Urothelium cell line (cell line): ENCODE measurements at regions not wholly inside any gene's neighbourhood (a gene's known extent, or its start where the extent isn't known, plus 50 kb on each side); places are given as distances from the start of the nearest gene placed in this dataset.
A peak's percentile ranks its signal among the peaks of the same experiment; 100 is the strongest.

ENCODE experiments used
- DNase-seq: peaks from one replicate; pipeline ENCODE4 v3.0.0; 2011; ENCODE audit warnings: low spot score, mixed read lengths
- FAIRE-seq: peaks from 2 replicates; lab custom pipeline; 2011; peaks lifted over from hg19 to GRCh38; lab: Jason Lieb, UNC

DNA sequence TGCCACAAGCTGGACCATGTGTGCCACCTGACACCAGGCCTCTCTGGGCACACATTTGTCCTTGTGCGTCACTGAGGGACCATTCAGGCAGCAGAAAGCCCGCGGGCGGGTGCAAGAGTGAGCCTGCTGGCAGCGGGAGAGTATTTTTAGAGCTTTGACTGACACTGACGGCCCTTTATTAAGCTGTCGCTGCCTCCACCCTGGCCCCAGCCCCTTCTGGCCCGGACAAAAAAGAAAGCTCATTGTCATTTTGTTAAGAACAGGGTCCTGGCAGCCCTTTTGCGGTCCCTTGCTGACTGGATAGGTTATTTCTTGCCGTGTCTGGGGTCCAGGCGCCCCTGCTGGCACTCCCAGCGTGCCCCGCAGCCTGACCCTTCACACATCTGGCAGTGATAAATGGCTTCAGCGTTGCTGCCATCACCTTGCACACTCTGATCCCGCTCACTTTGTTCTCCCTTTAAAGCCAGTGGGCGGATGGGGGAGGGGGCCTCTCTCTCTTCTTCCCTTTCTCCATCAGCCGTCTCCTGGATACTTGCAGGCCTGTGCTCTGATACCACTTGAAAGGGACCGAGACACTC, 78.4 kb upstream of the NKD1 start:
- no peak for DNase-seq
- no peak for FAIRE-seq

DNA sequence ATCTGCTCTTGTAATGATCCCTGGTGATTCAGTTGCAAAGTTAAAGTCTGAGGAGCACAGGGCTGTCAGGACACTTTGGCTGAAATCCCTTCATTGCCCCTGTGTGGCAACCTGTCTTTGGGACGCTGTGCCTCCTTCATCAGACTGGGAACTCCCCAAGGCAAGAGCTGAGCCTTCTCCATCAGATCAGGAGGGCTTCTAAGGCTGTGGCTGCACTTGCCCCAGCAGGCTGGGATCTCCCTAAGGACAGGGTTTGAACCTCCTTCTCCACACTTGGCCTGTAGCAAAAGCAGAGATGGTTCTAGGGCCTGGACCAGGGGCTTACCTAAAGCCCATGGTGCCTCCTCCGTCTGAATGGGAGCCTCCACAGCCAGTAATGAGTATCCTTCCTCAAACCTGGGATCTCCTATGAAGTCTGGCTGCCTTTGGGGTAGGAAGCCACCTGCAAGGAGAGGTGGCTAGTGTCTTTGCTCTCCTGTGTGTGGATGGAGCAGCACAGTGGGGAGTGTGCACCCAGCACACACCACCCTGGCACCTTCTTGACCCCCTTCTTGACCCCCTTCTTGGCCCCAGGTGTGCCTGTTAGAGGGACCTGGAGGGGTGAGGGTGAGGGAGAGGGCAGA, 79.0 kb upstream of the NKD1 start:
- FAIRE-seq = no peak
- DNase-seq = no peak

DNA sequence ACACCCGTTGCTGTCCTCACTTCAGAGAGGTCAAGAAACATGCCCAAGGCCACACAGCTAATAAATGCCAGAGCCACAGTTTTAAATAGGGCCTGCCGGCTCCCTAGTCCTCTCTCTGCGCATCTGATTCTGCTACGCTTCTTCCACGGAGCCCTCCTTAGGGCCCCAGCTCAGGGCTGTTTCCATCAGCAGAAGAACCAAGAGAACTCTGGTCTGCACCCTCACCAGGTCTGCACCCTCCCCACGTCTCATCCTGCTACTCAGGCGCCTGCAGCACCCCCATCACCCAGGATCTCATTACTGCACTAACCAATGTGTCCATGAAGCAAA, 79.5 kb upstream of the NKD1 start:
- DNase-seq = no peak
- no peak for FAIRE-seq

DNA sequence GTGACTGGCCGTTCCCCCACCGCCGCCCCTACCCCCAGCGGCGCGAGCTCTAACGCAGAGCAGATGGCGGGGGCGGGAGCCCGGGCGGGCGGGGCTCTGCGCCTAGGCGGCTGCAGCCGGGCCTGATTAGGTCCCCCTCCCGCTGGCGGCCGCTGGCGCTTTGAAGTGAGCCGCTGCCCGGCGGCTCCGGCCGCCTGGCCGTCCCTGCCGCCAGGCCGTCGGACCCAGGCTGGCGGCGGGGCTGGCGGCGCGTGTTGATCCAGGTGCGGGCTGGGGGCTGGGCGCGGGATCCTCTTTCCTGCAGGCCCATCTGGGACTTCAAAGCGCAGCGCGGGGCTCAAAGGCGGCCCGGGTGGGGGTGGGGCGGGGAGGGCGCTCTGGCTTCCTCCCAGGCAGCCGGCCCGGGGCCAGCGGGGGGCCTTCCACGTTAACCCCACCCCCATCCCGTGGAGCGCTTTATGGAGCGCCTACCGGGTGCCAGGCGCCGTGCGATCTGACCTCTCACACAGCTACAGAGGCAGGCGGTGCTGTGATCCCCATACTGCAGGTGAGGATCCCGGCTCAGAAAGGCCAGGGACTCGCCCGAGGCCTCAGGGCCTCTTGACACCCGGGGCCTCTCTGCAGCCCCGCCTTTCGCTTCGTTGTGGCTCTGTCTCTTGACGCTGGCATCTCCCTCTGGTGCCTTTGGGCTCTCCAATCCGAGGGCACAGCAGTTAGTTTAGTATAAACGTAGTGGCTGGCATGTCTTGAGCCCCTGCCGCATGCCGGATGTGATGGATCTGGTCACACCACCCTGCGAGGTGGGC, 80.0 kb upstream of the NKD1 start:
- peak; percentile 64 for DNase-seq
- peak; percentile 80 for FAIRE-seq

DNA sequence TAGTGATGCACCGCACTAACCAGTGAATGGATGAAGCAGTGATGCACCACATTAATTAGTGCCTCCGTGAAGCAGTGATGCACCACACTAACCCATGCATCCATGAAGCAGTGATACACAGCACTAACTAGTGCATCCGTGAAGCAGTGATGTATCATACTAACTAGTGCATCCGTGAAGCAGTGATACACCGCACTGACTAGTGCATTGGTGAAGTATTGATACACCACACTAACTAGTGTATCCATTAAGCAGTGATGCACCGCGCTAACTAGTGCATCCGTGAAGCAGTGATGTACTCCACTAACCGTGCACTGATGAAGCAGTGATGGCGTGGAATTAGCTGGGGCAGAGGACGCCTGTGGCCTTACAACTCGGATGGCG, 80.6 kb upstream of the NKD1 start:
- FAIRE-seq = peak; percentile 87

DNA sequence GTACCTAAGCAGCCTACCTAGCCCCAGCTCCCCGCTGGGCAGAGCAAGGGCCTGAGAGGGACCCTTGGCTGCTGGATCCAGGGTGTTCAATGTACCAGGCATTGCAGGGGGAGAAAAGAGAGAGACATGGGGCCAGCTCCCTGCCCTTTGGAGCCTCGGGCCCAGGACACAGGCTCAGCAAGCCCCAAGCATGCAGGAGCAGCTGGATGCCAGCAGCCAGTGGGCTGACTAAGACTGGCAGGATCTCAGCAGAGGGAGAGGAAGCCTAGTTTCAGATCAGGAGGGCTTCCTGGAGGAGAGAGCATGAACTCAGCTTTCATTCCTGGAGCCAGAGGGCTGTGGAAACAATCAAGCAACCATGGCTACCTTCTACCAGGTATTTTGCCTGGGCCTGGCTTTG, 82.0 kb upstream of the NKD1 start:
- no peak for FAIRE-seq

More for the DNA sequence above, 80.6 kb upstream of the NKD1 start:
- no peak for DNase-seq

DNA sequence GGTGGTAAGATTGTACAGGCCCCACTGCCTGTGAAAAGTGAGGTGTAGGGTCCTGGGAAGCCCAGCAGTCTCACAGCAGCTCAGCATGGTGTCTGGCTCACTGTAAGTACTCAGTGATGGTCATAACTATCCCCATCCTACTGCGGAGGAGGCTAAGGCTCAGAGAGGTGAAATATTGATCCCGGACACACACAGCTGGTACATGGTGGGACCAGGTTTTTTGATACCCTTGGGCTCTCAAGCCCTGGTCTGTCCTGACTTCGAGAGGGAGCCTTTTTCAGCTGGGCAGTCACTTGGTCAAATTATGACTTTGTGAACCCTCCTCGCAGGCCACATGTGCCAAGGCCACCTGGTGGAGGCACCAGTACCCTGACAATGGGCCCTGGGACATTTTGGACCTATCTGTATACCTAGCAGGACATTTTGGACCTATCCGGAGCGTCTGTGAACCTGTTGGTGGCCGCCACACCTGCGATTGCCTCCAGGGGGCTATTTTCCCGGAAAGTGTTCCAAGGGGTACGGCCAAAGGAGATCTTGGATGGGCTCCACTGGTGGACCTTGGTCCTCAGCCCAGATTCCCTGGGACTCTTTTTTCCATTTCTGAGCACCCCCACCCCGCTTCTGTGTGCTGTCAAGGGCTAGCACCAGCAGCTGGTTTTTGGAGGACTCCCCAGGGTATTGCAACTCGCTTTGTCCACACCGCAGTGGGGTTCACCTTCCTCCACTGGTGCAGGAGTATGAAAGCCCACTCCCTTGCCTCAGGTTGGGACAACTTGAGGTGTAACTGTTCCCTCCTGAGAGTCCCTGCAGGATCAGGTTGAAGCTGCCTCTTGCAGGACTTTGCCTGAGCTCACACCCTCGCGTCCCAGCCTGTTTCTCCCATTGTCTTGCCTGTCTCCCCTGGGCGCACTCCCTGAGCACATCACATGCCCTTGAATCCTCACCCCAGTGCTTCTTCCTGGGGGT, 83.6 kb upstream of the NKD1 start:
- DNase-seq (no peak), FAIRE-seq (no peak)

More for the DNA sequence above, 82.0 kb upstream of the NKD1 start:
- no peak for DNase-seq

DNA sequence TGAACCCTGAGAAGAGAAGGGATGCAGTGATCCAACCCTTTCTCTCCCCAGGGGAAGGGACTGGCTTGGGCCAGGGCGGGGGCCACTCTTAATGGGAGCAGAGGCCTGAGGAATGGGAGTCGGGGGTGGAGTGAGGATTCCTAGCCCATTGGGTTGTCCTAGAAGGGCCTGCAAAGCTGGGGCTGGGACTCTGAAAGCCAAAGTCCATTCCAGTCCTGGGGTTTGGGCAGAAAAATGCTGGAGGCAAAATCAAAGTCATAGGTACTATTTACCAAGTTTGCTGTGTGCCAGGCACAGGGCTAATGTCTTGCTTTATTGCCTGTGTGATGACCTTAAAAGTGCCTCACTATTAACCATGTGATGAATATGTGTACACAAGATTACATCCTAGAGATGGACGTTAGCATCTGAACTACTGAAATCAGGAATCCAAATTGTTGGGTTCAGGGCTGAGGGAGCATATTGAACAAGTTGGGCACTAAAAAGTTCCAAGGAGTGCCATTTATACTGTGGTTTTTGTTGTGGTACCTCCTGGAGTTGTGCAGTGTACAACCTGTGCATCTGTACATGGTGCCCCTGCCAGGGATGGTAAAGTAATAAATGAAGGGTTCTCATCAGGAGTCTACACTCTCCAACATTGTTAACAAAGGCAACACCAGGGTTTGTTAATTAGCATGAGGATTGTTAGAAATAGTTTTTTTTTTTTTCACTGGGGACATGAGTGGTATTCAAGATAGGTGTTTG, 84.4 kb upstream of the NKD1 start:
- FAIRE-seq (no peak), DNase-seq (no peak)

DNA sequence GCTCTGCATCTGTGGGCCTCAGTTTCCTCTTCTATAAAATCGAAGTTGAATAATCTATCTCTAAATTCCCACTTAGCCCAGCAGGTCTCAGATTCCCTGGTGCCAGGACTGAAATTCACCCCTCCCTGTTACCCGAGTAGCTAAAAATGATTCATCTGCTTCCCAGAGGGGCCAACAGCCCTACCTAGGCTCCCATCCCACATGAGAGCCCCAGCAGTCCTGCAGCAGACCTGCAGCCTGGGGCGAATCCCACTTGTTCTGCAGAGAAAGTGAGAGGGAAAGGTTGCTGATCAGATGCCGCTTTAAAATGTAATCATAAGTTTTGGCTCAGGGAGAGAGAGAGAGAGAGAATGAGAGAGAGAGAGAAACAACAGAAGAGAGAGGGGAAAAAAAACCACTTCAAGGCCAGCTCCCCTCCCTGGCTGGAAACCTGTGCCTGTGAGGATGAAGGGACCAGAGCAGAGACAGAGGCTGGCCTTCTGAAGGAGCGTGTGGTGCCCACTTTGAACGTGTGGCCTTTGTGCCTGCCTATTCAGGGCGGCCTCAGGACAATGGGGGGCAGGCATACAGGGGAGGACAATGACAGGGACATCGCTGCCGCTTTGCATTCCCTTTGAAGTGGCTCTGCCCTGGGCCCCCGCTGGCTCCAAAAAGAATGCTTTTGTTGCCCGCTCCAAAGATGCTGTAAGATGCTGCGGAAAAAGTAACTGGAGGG, 85.2 kb upstream of the NKD1 start:
- no peak for FAIRE-seq

DNA sequence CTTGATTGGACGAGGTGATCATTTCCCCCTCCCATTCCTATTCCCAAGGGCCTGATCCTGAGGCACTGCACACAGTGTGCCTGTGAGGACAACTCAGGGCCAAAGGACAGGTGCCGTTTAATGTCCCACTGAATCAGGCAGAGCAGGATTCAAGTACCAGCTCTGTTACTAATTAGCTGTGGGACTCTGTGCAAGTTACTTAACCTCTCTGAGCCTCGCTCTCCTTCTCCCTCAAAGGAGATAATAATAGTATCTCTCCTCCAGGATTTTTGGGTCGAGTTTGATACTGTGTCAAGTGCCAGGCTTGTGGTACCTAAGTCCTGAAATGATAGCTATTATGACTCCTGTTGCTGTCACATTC, 86.8 kb upstream of the NKD1 start:
- no peak for FAIRE-seq
- DNase-seq = no peak

More for the DNA sequence above, 85.2 kb upstream of the NKD1 start:
- no peak for DNase-seq

DNA sequence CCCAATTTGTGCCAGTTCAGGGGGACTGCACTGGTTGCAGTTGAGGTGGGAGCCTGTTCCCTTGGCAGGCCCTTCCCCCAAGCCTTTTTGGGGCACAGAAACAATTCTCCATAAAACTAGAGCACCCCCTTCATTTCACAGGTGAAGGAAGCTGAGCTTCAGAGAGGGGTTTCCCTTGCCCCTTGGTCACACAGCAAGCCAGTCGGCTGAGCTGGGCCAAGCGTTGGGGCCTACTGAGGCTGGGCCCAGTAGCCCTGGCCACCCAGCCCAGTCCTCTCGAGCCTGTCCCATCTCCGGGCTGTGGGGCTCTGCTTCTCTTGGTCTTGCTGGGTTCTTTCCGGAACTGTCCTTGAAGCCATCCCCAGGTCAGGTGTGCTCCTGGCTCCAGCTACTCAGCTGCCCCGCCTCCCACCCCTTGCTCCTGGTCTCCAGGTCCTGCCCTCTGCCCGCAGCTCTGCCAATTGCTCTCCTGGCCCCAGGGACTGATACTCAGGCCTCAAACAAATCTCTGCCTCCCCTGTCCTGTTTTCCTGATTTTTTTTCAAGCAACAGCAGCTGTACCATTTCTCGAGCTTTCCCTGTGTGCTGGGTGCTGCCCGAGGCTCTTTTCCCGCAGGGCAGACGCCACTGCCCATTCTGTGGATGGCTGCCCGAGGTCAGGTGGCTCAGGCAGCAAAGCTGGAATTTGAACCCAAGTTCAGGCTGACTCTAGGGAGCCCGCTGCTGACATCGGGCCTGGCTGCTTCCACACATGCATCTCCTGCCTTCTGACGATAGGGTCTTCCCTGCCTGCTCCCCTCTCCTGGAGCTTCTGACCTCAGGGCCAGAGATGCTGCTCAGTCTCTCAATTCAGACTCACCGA, 87.4 kb upstream of the NKD1 start:
- FAIRE-seq = no peak

DNA sequence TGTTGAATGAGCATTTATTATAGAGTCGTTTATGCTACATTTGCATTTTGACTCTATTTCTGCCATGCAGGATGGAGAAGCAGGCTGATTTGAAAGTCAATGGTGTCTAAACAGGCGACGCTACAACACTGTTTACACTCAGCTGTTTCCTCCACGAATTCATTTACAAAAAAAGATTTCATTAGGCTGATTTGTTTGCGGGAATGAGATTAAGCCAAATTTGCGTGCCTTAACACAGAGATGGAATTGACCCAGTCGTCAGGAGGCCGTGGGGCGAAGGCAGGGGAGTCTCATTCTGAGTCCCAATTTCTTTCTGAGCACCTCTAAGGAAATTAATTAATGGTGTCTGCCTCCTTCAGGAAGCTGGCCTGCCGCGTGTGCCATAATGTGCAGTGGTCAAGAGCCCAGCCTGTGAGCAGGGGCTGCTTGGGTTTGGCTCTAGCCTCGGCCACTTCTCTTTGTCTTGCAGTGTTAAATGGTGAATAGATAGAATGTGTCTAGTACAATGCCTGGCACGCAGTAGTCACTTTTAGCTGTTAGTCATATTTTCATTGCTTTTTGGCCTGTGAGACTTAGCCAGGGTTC, 88.6 kb upstream of the NKD1 start:
- FAIRE-seq = no peak
- no peak for DNase-seq

More for the DNA sequence above, 87.4 kb upstream of the NKD1 start:
- DNase-seq = no peak

DNA sequence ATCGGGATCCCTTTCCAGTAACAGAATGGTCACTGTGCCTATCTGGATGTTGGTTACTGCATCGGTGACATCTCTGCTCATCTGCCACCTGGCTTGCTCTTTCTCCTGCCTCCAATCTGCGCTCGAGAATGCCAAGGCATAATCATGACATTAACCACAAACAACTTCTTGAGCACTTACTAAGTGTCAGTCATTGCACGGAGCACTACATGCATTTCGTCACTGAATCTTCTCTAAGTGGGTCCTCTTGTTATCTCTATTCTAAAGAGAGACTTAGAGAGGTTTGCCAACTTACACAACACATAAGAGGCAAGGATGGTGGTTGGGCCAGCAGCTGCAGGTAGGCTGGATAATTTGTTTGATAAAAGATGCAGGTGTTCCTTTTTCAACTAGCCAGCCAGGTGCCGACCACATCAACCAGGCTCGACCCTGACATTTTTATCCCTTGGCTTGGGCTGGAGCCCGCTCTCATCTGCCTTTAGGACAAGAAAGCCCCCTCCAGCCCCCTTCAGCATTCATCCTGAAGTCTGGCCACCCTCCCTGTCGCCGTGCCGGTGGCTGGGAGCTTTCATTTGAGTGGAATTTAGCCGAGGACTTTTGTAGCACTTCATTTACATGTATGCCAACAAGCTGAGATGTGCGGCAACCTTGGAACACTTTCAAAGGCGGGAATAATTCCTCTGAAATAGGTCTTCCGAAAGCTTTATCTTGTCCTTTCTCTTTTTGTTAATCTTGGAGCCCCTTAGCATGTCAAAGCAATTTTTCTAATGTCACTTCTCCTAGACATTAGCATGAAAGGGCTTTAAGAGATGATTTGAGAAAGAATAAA, 89.3 kb upstream of the NKD1 start:
- DNase-seq (no peak), FAIRE-seq (no peak)

DNA sequence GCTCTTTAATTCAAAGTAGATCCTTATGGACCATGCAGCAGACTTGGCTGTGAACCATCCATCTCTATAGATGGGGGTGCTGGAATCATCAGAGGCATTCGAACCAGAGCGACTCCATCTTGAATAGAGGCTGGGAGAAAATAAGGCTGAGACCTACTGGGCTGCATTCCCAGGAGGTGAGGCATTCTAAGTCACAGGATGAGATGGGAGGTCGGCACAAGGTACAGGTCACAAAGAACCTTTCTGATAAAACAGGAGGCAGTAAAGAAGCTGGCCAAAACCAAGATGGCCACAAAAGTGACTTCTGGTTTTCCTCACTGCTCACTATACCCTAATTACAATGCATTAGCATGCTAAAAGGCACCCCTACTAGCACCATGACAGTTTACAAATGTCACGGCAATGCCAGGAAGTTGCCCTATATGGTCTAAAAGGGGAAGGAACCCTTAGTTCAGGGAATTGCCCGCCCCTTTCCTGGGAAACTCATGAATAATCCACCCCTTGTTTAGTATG, 89.2 kb upstream of the BRD7 start:
- FAIRE-seq (no peak), DNase-seq (no peak)

DNA sequence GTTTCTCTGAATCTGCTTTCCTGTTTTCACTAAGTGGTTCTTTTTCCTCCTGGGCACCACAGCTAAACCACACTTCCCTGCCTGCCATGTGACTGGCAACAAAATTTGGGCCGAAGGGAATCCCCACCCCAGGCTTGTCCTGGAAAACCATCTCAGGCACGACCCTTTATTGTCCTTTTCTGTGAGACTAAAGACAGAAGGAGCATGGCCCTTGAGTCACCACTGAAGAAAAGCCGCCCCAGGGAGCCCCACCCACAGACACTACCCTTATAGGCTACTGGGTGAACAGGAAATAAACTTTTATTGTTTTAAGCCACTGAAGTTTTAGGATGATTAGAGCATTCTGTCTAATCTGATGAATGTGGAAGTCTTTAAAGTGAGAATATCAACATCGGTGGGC, 88.6 kb upstream of the BRD7 start:
- DNase-seq (no peak), FAIRE-seq (no peak)

DNA sequence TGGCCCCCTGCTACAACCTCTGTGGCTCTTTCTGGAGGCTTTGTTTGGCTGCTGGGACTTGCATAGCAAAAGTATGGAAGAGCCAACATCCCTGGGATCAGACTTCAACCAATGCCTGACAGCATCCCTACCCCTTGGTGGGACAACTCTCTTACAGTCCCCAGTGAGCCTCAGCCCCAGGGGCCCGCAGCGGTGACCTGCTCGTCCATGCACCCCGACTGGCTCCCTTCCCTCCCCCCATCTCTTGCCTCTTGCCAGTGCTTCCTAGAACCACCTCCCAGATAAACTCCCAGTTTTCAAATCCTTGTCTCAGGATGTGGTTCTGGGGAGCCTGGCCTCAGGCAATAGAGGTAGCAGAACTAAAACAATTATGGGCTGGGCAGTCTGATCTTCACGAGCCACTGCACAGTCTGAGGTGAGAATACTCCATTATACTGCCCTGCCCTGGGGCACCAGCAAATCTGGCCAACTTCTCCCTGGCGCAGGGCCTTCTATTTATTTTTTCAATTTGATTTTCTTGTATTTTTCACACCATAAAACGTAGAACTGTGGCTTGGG, 86.6 kb upstream of the BRD7 start:
- DNase-seq = no peak
- FAIRE-seq = no peak

DNA sequence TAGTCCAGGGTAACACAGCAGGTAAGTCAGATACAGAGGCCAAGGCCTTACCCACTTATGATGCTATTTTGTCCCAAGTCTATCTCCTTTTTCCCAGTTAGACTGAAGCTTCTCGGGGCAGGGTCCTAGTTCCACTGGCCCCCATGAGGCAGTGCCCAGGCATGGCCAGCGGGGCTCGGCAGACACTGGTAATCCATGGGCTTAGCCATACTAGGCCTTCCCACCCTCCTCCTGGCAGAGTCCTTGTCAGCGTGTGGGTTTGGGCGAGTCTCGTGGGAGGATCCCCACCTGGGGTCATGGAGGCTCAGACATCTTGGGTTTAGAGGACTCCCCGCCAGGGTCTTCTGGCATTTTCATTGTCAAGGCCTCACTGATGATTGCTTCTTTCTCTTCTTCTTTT, 84.7 kb upstream of the BRD7 start:
- DNase-seq (no peak), FAIRE-seq (no peak)
